SIG-M5 treated with dmso at 0.1 percent for 504 hours (cell line): ENCODE measurements at regions not wholly inside any gene's neighbourhood (a gene's known extent, or its start where the extent isn't known, plus 50 kb on each side); places are given as distances from the start of the nearest gene placed in this dataset.
"Not testable (repeated sequence)": the region's sequence is repeated elsewhere in the genome, so short reads cannot be mapped to it uniquely, and the experiment has no call there.

Experiments
- DNase-seq: peaks from one replicate; lab custom pipeline; 2025; ENCODE audit not compliant: unreplicated experiment; lab: John Stamatoyannopoulos, UW

GRCh38 chr7:113188396-113188795 is 70.0 kb upstream of the SMIM30 start:
- no peak for DNase-seq

GRCh38 chr7:113179313-113179712 is 61.0 kb upstream of the SMIM30 start:
- DNase-seq, result no peak

GRCh38 chr7:113176836-113177235 is 58.5 kb upstream of the SMIM30 start:
- DNase-seq, result no peak

- not testable (repeated sequence) for DNase-seq
These were observed 57.8 kb upstream of the SMIM30 start for GRCh38 chr7:113176180-113176579.

- no peak for DNase-seq
These were observed 57.3 kb upstream of the SMIM30 start for GRCh38 chr7:113175525-113176104.

GRCh38 chr7:113172726-113173125 is 54.4 kb upstream of the SMIM30 start:
- DNase-seq, result no peak

GRCh38 chr7:113170591-113170990 is 52.2 kb upstream of the SMIM30 start:
- no peak for DNase-seq
